Activated CD8-positive, alpha-beta memory T cell treated with anti-CD3 and anti-CD28 coated beads, Interleukin-2, amount 50 U/mL, for 4 hours (primary cell): ENCODE measurements at regions not wholly inside any gene's neighbourhood (a gene's known extent, or its start where the extent isn't known, plus 50 kb on each side); places are given as distances from the start of the nearest gene placed in this dataset.

ENCODE experiments used
- DNase-seq: peaks from one replicate; pipeline ENCODE4 v3.0.0-alpha.2; 2020

DNA sequence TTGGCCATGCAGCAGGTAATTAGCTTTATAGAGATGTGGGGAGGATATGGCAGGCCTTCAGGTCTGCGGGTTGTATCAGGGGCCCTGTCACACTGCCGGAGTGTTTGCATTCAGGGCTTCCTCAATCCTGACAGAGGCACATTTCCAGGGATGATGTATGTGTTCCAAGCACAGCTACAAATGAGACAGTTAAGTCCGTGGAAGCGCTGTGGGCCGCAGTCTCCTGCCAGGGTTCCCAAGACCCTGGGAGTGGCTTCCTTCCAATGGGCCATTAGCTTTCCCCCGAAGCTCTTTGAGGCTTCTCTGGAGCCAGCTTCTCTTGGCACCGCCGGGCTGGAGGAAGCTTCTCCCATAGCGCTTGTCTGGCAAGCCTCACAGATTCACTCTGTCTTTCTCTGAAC lies 1524.7 kb upstream of the TMEM132C start:
- no peak for DNase-seq

DNA sequence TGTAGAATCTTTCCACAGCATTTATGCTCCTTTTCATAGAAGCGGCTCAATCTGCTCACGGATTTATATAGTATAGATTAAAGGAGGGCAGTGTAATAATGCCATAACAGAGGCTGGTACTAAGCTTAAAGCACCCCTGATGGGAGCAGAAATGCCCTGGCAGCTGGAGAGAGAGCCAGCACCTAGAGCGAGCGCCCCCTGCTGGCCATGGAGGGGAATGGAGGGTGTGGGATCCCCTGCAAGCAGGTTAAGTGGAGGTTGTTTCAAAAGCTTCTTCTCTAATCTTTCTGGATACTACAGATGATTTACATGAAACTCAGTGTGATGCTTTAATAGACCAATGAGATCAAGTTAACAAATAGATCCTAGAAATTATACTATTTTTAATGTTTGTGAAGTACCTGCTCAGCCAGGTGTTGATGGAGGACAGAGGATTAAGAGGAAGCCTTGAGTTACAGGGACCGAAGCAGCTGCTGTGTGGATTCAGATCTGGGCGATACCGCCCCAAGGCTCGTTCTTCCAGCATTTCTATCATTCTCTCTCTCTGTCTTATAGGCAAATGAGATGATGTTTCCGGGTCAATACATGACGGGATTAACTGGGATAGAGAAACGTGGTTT lies 1519.3 kb upstream of the TMEM132C start:
- peak; percentile 45 for DNase-seq

DNA sequence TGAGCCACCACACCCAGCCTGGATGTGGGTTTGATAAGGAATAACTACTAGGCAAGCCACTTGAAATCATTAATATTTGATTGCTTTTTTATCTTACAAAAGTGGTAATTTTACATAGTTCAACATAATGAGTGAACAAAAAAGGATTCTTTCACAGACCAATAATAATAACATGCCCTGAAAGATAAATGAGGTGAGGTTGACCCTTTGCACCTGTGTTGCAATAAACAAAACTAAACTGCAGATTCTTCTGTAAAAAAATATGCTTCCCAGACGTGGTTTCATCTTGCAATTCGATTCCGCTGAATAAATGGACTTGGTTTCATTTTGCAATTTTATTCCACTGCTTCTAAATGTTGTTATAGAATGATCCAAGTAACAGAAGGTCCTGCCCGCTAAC lies 1514.9 kb upstream of the TMEM132C start:
- no peak for DNase-seq

DNA sequence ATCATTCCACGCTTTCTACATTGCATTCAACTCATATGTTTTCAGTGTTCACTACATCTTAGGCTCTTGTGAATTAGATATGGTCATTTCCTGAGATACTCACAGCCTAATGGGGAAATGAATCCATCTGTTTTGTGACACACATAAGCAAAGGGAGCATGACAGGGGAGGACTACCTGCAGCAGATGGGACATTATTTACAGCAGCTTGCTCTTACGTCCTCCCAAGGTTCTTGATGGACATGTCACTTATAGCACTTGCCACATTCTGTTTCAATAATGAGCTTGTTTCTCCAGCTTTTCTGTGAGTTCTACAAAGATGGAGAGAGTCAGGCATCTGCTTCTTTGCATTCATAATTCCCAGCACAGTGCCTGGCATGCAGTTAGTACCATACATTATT lies 1509.6 kb upstream of the TMEM132C start:
- DNase-seq = no peak

DNA sequence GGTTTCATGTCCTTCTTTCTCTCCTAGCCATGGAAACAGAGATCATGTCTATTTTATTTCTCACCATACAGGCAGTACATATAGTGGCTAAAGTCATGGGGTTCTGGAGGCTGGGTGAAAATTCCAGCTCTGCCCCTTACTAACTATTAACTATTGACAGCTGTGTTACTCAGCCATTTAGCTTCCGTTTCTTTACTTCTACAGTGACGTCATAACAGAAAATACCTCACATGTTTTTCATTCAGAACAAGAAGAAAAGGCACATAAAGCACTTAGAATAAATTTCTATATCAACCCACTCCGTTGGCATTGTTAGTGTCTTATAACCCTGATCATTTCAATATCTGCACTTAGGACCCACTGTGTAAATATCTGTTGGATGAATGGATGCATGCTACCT lies 1506.9 kb upstream of the TMEM132C start:
- DNase-seq = no peak

DNA sequence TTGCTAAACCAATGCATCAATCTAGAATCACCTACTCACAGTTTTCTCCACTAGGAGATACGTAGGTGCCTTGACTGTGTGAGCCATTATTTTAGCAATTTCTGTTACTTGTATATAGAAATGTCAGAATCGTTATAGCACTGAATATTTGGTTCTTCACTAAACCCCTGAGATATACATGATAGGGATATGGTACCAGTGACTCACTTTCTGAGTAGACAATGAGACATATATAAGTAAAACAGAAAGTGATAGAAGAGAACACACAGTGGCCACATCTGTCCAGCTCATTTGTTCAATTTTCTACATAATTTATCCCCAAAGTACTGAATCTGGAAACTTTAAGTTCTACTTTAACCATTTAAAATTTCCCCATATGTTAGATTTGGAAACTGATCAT lies 1505.5 kb upstream of the TMEM132C start:
- no peak for DNase-seq

DNA sequence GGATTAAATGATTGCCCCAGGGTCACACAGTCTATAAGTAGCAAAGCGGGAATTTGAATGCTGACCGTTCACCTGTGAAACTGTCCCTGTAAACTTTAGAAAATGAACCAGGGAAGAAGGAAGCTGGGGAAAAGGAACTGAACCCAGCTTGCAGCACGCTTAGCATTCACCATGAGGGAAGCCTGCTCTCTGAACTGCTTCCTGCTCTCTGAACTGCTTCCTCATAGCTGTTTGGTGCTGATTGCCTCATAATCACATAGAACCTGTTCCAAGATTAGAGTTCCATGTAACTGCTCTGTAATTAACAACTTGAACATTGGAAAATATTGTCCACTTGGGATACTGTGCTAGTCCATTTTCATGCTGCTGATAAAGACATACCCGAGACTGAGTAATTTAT lies 1504.8 kb upstream of the TMEM132C start:
- DNase-seq = no peak

DNA sequence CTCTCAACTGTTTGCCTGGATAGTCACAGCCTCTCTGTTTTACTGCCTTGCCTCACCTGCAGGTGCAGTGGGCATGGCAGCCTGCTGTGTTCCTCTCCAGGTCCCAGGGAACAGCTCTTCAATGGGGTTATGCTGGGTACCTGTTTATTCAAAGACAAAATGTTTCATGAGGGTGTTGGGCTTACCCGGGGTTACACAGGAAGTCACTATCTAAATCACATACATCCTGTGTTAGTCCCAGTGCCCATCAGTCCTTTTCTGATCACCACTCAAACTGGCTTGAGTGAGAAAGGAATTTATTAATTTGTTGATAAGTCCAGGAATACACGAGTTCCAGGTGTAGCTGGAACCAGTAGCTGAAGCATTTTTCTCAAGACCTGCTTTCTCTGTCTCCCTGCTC lies 1503.6 kb upstream of the TMEM132C start:
- DNase-seq = no peak

DNA sequence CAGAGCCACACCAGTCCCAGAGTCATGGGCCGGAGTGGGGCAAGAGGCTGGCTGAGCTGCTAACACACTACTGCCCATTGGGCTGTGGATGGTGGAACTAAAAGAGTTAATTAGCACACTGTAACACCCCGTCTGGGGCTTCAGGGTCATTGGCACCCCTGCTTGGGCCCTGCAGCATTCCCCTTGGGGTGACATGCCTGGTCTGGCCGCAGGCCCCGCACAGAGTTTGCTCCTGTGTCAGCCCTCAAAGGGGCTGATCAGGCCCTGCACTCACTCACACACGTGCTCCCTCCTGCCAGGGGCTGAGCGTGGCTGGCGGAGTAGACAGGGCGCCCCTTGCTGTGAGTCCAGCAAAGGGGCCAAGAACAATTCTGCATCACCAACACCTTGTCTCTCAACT lies 1499.6 kb upstream of the TMEM132C start:
- no peak for DNase-seq

DNA sequence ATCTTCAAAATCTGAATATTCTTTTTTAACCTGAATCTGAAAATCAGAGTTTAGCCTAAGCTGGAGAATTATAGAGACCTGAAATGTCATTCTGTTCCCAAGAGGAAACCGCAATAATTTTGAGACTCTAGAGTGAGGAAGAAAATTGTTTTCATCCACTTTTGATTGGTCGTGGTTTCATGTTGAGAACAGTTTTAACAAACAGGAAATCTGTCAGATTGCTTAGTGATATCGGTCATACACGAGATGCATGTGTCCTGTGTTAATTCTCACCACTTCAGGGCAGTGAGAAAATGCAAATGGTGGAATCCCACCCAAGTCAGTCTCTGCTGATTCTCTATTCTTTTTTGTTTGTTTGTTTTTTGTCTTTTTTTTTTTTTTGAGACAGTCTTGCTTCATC lies 1498.5 kb upstream of the TMEM132C start:
- no peak for DNase-seq

DNA sequence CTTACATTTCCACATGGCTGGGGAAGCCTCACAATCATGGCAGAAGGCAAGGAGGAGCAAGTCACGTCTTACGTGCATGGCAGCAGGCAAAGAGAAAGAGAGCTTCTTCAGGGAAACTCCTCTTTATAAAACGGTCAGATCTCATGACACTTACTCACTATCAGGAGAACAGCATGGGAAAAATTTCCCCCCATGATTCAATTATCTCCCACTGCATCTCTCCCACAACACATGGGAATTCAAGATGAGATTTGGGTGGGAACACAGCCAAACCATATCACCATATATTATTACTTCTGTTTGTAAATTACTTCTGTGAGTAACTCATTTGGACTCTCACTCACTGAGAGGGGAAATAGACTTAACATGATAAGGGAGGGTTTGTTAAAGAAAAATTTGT lies 1496.8 kb upstream of the TMEM132C start:
- no peak for DNase-seq

DNA sequence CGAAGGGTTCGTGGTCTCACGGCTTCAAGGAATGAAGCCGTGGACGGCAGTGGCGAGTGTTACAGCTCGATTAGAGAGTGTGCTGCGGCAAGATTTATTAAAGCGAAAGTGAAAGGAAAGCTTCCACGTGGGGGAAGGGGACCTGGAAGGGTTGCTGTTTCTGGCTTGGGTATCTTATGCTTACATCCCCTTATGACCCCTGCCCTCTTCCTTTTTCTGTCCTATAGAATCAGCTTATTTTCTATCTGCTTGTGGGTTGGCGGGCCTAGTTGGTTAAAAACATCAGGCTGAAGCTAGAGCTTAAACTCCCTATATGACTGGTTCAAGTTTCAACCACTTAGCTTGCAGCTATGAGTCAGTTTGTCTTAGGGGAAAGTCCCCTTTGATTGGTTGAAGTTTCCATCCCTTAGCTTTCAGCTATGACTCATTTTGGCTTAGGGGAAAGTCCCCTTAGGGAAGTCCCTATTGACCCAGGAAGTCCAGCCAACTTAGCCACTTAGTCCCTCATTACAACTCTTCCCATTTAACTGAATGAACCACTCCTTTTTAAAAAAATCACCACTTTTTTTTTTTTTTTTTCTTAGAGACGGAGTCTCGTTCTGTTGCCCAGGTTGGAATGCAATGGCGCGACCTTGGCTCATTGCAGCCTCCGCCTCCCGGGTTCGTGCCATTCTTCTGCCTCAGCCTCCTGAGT lies 1494.7 kb upstream of the TMEM132C start:
- peak; percentile 17 for DNase-seq

DNA sequence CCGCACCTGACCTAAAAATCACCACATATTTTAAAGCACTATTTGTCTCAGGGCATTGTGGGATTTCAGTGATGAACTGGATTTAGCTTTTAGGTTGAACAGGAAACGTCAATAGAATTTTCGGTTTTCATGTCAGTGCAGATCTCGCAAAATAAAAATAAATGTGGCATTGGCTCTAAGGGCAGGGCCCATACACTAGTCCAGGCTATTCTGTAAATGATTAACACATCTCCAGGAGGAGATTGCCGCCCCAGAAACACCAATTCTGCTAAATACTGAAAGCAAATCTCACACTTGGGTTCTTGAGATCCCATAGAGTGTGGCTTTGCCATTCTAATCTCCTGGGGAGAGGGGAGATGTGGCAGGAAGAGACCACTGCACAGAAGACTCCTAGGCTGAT lies 1494.0 kb upstream of the TMEM132C start:
- no peak for DNase-seq

DNA sequence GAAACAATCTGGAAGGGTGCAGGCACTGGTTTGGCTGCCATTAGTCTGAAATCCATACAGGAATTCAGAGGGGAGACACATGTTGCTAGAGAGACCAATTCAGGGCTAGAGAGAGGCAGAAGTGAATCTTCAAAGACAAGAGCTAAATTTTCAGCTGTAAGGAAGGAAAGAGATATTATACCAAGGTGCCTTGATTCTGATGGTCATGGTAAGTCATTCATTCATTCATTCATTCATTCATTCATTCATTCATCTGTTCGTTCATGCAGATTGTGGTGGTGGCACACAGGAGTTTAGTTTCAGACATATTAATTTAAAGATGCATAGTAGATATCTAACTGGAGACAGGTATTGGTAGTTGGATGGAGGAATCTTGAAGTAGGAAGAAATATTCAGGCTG lies 1493.5 kb upstream of the TMEM132C start:
- DNase-seq = no peak

DNA sequence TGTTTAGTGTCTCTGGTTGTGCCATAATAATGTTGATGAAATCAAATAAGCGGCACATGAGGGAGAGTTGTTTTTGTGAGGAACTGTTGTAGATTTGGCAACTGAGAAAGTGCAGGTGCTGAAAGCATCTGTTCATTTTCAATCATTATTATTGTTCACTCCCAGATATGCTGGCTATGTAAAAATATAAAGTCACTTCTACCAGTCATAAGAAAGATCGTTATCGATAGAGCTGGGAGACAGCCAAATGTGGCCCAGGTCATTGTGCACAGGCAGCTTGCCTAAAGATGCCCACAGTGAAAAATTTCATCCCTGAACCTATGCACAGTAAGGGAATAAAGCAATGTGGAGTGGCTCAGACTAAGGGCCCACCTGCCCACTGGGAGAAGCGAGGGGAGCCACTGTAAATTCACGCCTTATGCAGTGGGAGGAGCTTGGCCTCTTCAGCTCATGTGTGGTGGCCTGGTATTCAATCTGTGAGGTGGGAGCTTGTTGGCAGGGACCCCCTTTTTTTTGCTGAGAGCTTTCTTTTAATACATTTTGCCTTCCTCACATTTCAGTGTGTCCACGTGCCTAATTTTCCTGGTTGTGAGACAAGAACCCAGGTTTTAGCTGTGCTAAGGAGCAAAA lies 1490.8 kb upstream of the TMEM132C start:
- no peak for DNase-seq

DNA sequence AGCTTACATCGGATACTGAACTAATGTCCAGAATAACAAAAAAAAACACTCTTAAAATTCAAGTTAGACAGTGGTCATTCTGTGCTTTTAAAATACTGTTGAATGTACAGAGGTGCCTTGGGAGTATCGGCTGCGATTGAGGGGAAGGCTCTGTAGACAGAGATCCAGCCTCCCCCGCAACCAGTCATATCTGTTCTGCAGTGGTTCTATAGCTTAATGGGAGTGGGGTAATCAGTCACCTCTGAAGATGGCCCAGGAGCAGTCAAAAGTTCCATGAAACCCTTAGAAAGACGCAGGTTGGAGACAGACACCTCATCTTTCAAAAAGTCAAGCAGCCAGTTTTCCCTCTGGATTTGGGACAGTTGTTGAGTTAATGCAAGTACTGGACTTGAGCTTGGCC lies 1486.6 kb upstream of the TMEM132C start:
- DNase-seq = no peak

DNA sequence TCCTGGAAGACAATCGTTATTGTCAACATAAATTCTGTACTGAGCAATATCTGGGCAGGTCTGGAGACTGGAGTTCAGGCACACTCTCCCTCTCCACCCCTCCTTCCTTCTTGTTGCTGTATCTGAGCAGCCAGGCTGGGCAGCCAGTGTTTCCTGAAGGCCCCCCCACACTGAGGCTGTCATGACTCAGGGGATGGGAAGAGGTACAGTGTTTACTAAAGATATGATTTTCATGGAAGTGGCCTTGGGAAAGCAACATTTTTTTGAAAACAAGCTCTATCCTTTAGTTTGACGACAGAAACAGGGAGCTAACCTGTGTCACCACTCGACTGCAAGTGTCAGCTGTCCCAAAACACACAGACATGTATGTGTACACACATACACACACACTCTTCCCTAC lies 1485.4 kb upstream of the TMEM132C start:
- no peak for DNase-seq

DNA sequence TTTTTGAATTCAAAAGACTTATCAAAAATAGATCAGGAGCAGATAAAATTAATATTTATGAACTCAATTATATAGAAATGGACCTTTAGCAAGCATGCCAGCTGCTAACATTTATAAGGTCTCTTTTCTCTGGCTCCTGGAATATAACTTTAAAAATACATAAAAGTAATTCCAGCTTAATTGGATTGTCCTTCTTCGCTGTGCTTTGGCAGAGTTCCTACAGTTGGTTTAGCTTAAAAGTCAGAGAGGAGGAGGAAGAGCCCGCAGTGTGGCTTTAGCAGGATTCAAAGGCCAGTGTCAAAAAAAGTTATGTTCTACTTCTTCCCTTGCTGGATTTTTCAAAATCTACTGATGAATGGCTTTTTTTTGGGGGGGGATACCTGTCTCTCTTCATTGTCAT lies 1484.9 kb upstream of the TMEM132C start:
- DNase-seq = no peak

DNA sequence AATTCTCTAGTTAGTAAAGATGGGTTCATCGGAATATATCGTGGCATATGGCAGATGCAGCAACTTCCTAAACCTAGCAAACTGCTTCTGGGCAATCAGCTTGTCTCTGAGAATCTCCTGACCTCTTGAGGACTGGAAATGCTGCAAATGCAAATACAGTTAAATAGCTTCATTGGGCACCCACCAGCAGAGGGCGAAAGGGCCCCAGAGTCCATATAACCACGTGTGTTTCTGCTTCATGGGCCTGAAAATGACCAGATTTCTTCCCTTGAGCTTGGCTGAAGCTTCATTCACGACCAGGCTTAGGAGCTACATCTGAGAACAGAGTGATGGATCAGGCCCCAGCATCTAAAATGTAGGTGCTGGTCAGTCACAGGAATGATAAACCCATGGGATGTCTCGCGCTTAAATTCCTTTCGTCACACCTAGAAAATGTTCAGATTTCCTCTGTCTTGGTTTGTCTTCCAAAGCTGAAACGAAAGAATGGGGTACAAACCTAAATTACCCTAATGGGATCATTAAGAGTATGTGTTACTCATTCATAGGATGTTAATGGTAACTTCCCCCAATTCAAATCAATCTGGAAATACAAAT lies 1482.5 kb upstream of the TMEM132C start:
- DNase-seq = peak; percentile 18

DNA sequence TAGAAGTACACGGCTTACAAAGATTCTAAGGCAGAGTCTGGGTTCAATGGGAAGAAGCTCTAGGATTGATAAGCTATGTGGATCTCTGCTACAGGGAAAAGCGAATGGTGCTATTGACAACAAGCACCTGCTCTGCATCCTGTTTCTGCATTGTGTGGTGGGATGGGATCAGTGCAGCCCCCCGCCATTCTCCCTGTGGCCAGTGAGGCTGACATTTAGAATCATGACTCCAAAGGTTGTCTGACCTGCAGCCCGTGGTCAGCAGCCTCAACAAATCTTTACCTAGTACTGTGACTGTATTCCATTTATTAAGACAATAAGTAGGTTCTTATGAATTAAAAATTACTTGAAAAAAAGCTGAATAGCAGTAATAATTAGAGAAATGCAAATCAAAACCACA lies 1477.0 kb upstream of the TMEM132C start:
- no peak for DNase-seq

DNA sequence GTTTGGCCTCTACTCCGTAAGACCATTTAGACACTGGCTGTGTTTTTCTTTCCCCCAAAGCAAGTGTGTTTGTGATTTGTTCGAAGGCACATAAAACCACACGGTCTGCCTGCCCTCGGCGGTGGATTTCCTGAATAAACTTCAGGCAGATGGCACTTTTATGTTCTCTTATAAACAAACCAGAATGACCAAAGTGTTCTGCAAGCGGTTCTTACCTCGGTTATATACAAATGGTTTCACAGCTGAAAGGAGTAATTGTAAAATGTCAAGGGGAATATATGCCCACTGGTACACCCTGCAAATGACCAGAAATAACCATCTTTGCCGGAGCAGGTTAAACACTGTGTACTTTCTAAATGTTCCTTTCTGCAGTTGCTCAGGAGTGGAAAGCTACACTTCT lies 1475.8 kb upstream of the TMEM132C start:
- no peak for DNase-seq

DNA sequence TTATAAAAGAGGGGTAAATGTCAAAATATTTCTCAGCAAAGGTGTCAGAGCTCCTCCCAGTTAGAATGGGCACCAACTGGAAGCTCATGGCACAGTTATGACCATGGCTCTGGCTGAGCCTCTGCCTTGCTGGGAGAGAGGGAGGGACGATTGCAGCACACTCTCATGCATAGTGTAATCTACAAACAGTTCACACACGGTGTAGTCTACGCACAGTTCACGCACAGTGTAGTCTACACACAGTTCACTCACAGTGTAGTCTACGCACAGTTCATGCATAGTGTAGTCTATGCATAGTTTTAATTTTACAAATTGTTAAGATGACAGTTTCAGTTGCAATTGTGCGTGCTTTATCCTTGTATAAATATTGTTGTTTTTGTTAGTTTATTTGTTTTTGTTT lies 1474.6 kb upstream of the TMEM132C start:
- DNase-seq = no peak

DNA sequence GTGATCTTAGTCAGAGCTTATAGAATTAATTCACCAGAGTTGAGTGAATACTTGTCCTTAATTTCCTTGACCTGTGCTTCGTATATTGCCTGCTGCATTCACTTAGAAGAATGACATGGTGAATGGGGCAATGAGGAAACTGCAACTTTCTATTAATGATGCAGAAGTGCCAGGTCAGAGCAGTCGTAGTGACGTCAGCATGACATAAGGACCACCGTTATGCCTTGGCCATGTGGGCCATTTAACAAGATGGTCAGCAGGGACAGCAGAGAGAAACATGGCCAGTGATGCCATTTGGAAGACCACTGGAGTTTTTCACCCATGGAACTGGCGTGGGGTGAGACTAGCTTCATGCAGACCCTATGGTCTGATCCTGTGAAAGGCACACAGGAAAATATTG lies 1469.4 kb upstream of the TMEM132C start:
- DNase-seq = no peak

DNA sequence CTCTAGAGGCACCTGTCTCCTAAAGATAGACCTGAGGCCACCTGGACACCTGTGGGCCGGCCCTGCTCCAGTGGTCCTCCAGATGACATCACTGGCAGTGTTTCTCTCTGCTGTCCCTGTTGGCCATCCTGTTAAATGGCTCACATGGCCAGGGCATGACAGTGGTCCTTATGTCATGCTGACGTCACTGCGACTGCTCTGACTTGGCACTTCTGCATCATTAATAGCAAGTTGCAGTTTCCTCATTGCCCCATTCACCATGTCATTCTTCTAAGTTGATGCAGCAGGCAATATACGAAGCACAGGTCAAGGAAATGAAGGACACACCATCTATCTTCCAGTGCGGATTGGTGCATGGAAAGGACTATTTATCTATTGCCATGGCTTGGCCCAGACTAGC lies 1468.5 kb upstream of the TMEM132C start:
- DNase-seq = no peak
